GM19463 (cell line): ENCODE measurements at regions not wholly inside any gene's neighbourhood (a gene's known extent, or its start where the extent isn't known, plus 50 kb on each side); places are given as distances from the start of the nearest gene placed in this dataset.

ENCODE experiments used
- ATAC-seq: cut with Tn5 transposase; IDR thresholded peaks from one replicate; pipeline ENCODE4 v1.9.1; 2021; ENCODE audit warnings: mild to moderate bottlenecking, moderate library complexity; ENCODE audit not compliant: unreplicated experiment

GRCh38 chr6:170022827-170023619 lies 267.9 kb downstream of the DLL1 start:
- no peak for ATAC-seq

GRCh38 chr6:170022291-170022722 lies 268.6 kb downstream of the DLL1 start:
- no peak for ATAC-seq

GRCh38 chr6:170021579-170021978 lies 269.3 kb downstream of the DLL1 start:
- no peak for ATAC-seq

- no peak for ATAC-seq
Observed at GRCh38 chr6:170019818-170020583, 268.6 kb downstream of the ERMARD start.

DNA sequence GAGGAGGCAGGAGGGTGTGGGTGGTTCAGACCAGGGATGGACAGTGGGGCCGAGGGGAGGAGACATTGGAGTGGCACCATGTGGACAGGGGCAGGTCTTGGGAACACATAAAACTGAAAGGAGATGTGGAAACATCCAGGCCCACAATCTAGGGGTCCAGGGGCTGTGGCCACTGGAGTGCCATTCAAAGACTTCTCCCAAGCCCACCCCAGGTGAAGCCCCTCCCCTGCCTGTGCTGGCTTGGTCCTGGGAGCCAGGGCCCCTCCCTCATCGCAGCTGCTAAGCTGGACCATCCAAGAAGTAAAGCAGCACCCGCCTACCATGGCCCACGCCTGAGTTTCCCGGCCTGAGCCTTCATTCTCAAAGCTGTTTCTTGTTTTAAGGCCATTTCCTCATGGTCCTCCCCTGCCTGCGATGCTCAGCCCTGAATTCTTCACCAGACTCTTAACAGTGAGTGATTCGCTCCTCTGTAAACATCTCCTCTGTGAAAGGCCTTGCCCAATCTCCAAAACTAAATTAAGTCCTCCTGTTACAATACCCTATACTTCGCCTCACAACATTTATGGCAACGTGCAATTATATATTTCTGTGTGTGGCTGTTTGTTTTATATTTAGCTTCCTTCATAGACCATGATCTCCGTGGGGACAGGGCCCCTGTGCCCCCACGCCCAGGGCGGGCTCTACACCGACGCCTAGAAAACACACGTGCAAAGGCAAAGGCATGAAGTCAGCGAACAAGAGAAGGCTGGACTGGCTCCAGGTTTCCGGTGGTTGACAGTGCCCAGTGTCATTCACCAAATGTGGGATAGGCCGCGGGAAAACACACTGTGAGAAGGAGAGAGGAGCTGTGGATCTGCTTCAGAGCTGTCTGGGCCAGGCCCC lies 267.8 kb downstream of the ERMARD start:
- ATAC-seq: no peak

DNA sequence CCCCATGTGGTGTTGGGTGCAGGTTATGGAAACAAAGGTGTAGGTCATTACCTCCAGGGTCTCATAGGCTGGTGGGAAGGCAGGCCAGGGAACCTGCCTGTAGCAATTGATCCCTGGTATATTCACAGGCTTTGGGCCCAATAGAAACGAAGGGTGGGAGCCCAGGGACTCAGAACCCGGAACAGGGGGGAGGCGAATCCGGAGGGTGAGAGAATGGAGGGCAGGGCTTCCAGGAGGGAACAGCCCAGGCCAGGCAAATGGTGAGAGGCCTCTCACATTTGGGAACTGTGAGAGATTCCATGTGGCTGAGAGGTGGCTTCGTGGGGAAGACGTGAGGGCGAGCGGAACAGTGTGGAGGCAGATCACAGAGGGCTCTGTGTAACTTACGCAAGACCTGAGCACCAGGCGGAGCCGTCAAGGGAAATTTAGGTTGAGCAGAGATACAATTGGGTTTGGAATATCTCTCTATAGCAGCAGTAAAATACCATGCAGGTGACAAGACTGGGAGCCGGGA lies 267.1 kb downstream of the ERMARD start:
- no peak for ATAC-seq

- no peak for ATAC-seq
Observed at GRCh38 chr6:170017603-170018320, 266.3 kb downstream of the ERMARD start.

GRCh38 chr6:170013815-170014214 lies 262.4 kb downstream of the ERMARD start:
- ATAC-seq: no peak

DNA sequence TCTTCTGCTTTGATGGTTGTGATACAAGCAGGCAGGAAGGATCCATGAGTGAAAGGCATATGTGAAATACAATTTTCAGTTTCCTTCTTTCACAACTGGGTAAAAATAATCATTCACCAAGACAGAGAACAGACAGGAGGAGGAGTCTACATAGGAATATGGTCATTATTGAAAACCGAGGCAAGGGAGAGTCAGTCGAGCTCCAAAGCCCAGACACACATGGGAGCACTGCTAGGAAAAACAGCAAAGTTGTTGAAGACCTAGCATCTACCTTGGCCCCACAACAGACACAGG lies 260.6 kb downstream of the ERMARD start:
- no peak for ATAC-seq

DNA sequence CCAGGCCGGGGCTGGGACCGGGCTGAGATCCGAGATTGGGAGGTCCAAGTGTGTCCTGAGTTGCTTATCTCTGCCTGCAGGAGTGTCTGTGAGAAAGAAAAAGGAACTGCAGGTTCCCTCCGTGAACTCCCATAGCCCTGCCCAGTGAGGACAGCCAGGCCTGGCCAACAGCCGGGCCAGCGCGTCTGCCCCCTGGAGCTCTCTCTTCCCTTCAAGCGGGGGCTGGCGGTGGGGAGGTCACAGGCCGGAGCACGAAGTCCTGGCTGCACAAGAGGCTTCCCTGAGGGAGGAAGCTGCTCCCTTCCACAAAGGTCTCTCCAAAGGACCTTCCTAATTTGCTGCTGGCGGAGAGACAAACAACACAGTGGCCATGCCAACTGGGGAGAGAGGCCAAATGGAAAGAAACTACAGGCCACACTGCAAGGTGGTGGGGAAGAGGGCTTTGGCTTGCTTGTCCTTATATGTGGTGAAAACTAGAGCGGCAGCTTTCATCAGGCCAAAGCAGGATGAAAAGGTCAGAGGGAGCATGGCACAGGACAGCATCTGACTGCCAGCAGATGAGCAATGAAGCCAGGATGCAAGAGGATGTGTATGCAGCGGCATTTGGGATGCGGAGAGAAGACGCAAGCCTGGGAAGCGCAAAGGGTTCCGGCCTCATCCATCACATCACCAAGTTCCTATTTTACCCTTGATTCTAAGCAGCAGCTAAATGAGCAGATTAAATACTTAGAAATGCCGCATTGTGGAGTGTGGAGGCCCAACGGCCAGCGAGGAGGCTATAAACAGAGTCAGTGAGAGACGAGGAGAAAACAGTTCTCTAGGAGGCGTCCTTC lies 260.0 kb downstream of the ERMARD start:
- no peak for ATAC-seq

DNA sequence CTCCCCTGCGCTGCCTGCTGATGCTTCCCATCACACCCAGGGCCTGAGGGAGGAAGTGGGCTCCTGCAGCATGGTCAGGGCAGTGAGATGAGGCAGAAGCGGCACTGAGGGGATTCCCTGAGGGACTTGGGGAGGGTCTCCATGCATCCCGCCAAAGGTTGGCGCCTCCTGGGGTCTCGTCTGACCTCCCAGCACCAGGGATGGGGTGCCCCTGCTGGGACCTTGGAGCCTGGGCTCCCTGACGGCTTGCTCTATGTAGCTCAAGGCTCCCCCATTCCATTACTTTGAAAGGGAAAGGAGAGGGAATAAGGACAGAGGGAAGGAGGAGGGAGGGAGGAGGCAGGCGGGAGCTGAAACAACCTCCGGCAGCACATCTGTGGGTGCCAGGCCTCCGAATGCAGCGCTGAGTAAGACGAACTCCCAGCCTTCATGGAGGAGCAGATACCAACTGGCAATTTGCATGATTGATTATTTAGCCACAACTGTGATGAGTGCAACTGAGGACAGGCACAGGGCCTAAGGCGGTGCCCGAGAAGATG lies 259.3 kb downstream of the ERMARD start:
- no peak for ATAC-seq

- no peak for ATAC-seq
Observed at GRCh38 chr6:170008294-170008785, 256.9 kb downstream of the ERMARD start.

DNA sequence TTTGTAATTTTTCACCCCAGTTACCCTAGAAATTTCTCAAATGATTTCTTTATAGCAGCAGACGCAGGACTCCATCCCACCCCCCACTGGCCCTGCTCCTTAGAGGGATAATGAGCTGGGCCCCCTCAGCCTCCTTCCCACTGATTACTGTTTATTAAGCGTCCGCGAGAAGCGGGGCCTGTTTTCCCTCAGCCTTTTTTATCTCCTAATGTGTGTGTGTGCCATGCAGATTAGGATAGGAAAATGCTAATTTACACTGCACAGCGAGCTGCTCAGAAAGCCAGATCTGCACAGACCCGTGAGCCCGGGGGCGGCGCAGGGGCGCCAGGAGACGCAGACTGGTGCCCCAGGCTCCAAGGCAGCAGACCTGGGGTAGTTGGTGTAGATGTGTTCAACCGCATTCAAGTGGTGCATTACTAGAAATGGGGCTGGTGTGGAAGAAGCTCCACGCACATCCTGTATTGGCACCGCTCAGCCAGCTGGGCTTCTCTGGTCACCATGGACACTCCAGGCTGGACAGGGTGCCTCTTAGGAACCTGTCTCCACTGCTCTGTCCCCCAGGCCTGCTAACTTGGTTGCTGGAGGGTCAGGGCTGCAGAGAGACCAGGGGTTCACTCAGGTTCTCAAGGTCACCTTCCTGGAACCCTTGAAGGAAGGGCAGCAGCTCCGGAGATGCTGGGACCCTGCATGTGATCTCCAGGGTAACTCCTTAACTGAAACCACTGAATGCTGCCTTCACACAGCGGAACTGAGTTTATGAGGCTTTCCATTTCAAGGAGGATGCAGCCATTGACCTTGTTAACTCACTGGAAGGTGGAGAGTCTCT lies 256.3 kb downstream of the ERMARD start:
- ATAC-seq: no peak

- no peak for ATAC-seq
Observed at GRCh38 chr6:170006900-170007467, 255.6 kb downstream of the ERMARD start.

DNA sequence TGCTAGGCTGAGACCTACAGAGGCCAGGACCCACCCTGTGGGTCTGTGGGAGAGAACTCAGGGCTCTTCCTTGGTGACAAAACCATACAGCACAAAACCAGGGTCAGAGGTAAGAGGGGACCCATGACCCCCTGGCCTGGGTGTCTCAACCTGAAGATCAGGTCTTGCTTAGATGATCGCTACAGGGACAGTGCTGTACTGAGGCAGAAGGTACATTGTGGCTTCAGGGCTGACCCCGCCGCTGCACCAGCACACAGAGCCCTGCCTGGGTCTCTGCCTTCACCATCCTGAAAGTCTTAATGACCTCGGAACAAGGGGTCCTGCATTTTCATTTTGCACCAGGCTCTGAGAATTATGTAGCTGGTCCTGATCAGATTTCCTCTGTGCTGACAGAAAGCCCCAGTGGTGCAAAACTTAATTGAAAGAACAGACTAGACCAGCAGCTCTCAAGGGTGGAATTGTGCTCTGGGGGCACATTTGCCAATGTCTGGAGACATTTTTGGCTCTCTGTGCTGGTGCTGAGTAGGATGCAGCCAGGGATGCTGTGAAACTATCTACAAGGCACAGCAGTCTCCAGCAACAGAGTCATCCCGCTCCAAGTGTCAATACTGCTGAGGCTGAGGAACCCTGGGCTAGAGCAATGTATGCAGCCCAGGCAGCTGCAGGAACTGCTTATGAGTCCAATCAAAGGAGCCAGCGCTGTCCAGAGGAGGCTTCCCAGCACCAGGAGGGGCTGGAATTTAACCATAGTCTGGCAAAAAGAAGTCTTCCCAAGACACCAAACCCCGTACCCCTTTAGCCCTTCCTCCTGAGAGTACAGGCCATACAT lies 254.9 kb downstream of the ERMARD start:
- ATAC-seq: no peak

DNA sequence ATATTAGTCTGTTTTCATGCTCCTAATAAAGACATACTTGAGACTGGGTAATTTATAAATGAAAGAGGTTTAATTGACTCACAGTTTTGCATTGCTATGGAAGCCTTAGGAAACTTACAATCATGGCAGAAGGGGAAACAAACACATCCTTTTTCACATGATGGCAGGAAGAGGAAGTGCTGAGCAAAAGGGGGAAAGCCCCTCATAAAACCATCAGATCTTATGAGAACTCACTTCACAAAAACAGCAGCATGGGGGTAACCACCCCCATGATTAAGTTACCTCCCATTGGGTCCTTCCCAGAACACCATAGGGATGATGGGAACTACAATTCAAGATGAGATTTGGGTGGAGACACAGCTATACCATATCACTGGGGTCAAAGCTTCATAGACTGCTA lies 254.2 kb downstream of the ERMARD start:
- no peak for ATAC-seq

GRCh38 chr6:170004585-170005210 lies 253.3 kb downstream of the ERMARD start:
- no peak for ATAC-seq
